ENCODE measurements at regions not wholly inside any gene's neighbourhood (a gene's known extent, or its start where the extent isn't known, plus 50 kb on each side); places are given as distances from the start of the nearest gene placed in this dataset.
"Not testable (repeated sequence)": the region's sequence is repeated elsewhere in the genome, so short reads cannot be mapped to it uniquely, and the experiment has no call there.

GRCh38 chr18:39359636-39360035 is 1794.0 kb upstream of the CELF4 start:
- DNase-seq = no peak

- DNase-seq = no peak
These were observed 1785.3 kb upstream of the CELF4 start for GRCh38 chr18:39350945-39351344.

- no peak for DNase-seq
These were observed 1784.2 kb upstream of the CELF4 start for GRCh38 chr18:39349801-39350200.

GRCh38 chr18:39348757-39349156 is 1783.2 kb upstream of the CELF4 start:
- no peak for DNase-seq

- DNase-seq = no peak
These were observed 1782.1 kb upstream of the CELF4 start for GRCh38 chr18:39347701-39348100.

GRCh38 chr18:39346916-39347315 is 1781.3 kb upstream of the CELF4 start:
- no peak for DNase-seq

- peak; percentile 15 for DNase-seq
These were observed 1779.7 kb upstream of the CELF4 start for GRCh38 chr18:39345321-39345720.

- no peak for DNase-seq
These were observed 1778.9 kb upstream of the CELF4 start for GRCh38 chr18:39344487-39344886.

GRCh38 chr18:39341129-39341528 is 1775.5 kb upstream of the CELF4 start:
- DNase-seq = no peak

GRCh38 chr18:39340418-39340817 is 1774.8 kb upstream of the CELF4 start:
- no peak for DNase-seq

GRCh38 chr18:39329496-39330275 is 1764.1 kb upstream of the CELF4 start:
- DNase-seq = no peak

GRCh38 chr18:39326772-39327171 is 1761.2 kb upstream of the CELF4 start:
- no peak for DNase-seq

GRCh38 chr18:39325973-39326372 is 1760.4 kb upstream of the CELF4 start:
- no peak for DNase-seq

- DNase-seq = no peak
These were observed 1753.5 kb upstream of the CELF4 start for GRCh38 chr18:39319141-39319540.

GRCh38 chr18:39318462-39318861 is 1752.9 kb upstream of the CELF4 start:
- DNase-seq = no peak

- no peak for DNase-seq
These were observed 1752.4 kb upstream of the CELF4 start for GRCh38 chr18:39318008-39318407.

GRCh38 chr18:39314595-39314994 is 1749.0 kb upstream of the CELF4 start:
- DNase-seq = no peak

- DNase-seq = no peak
These were observed 1748.4 kb upstream of the CELF4 start for GRCh38 chr18:39313992-39314391.

GRCh38 chr18:39311111-39311712 is 1745.6 kb upstream of the CELF4 start:
- DNase-seq = no peak

GRCh38 chr18:39308931-39309521 is 1743.4 kb upstream of the CELF4 start:
- not testable (repeated sequence) for DNase-seq

GRCh38 chr18:39305766-39306165 is 1740.2 kb upstream of the CELF4 start:
- DNase-seq = no peak

- no peak for DNase-seq
These were observed 1736.9 kb upstream of the CELF4 start for GRCh38 chr18:39302481-39302880.

- no peak for DNase-seq
These were observed 1733.6 kb upstream of the CELF4 start for GRCh38 chr18:39299152-39299551.

GRCh38 chr18:39297225-39297624 is 1731.6 kb upstream of the CELF4 start:
- DNase-seq = no peak
